ENCODE measurements at regions not wholly inside any gene's neighbourhood (a gene's known extent, or its start where the extent isn't known, plus 50 kb on each side); places are given as distances from the start of the nearest gene placed in this dataset.

DNA sequence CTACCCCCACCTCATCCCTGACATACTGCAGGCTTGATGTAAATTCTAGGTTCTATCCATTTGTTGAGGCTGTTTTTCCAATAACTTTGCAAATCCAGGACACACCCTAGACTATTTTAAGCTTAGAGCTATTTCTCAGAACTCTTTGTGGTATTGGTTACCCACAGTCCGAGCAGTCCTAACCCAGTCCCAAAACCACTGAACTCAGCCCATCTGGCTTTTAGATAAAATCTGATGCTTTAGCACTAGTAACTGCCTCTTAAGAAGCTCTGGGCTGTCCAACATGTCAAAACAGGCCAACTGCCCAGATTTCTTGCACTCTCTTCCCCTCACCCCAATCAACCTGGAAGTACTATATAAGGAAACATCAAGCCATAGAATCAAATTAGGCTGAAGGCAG is 344.4 kb upstream of the CADM1 start:
- TF ChIP-seq NFIC (IDR thresholded peaks at IDR 0.05) (no peak), ZBTB7A (IDR thresholded peaks at IDR 0.05; ENCODE audit: low read depth) (no peak), EP300 (IDR thresholded peaks at IDR 0.05; ENCODE audit: borderline replicate concordance) (no peak), CEBPB (IDR thresholded peaks at IDR 0.05) (no peak), TAF1 (IDR thresholded peaks at IDR 0.05; ENCODE audit: low read depth) (no peak), EGR1 (IDR thresholded peaks at IDR 0.05) (no peak), TCF12 (IDR thresholded peaks at IDR 0.05; ENCODE audit: low read depth) (no peak), CREB1 (IDR thresholded peaks at IDR 0.05; ENCODE audit: low read depth) (no peak)
- TF ChIP-seq, protein P1, sequence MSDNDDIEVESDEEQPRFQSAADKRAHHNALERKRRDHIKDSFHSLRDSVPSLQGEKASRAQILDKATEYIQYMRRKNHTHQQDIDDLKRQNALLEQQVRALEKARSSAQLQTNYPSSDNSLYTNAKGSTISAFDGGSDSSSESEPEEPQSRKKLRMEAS (IDR thresholded peaks at IDR 0.05): no peak
- TF ChIP-seq, protein P2, sequence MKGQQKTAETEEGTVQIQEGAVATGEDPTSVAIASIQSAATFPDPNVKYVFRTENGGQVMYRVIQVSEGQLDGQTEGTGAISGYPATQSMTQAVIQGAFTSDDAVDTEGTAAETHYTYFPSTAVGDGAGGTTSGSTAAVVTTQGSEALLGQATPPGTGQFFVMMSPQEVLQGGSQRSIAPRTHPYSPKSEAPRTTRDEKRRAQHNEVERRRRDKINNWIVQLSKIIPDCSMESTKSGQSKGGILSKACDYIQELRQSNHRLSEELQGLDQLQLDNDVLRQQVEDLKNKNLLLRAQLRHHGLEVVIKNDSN (IDR thresholded peaks at IDR 0.05): no peak
- TF ChIP-seq, protein P3, sequence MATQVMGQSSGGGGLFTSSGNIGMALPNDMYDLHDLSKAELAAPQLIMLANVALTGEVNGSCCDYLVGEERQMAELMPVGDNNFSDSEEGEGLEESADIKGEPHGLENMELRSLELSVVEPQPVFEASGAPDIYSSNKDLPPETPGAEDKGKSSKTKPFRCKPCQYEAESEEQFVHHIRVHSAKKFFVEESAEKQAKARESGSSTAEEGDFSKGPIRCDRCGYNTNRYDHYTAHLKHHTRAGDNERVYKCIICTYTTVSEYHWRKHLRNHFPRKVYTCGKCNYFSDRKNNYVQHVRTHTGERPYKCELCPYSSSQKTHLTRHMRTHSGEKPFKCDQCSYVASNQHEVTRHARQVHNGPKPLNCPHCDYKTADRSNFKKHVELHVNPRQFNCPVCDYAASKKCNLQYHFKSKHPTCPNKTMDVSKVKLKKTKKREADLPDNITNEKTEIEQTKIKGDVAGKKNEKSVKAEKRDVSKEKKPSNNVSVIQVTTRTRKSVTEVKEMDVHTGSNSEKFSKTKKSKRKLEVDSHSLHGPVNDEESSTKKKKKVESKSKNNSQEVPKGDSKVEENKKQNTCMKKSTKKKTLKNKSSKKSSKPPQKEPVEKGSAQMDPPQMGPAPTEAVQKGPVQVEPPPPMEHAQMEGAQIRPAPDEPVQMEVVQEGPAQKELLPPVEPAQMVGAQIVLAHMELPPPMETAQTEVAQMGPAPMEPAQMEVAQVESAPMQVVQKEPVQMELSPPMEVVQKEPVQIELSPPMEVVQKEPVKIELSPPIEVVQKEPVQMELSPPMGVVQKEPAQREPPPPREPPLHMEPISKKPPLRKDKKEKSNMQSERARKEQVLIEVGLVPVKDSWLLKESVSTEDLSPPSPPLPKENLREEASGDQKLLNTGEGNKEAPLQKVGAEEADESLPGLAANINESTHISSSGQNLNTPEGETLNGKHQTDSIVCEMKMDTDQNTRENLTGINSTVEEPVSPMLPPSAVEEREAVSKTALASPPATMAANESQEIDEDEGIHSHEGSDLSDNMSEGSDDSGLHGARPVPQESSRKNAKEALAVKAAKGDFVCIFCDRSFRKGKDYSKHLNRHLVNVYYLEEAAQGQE (IDR thresholded peaks at IDR 0.05; ENCODE audit: low read depth): no peak

All from Ishikawa (cell line).